ENCODE measurements at regions not wholly inside any gene's neighbourhood (a gene's known extent, or its start where the extent isn't known, plus 50 kb on each side); places are given as distances from the start of the nearest gene placed in this dataset.
"Not testable (repeated sequence)": the region's sequence is repeated elsewhere in the genome, so short reads cannot be mapped to it uniquely, and the experiment has no call there.

DNA sequence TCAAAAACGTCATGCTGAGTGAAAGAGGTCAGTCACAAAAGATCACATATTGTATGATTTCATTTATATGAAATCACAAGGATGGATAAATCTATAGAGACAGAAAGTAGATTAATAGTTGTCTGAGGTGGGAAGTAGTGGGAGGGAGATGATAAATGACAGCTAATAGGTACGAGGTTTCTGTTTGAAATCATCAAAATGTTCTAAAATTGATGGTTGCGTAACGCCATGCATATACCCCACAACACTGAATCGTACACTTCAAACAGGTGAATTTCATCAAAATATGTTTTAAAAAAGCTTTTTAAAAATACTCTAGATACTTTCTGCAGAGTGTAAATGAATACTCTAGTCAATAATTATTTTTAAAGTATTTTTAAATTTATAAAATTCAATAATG, 303.0 kb upstream of the STAC start:
- no peak for DNase-seq (ENCODE audit: low read depth)

DNA sequence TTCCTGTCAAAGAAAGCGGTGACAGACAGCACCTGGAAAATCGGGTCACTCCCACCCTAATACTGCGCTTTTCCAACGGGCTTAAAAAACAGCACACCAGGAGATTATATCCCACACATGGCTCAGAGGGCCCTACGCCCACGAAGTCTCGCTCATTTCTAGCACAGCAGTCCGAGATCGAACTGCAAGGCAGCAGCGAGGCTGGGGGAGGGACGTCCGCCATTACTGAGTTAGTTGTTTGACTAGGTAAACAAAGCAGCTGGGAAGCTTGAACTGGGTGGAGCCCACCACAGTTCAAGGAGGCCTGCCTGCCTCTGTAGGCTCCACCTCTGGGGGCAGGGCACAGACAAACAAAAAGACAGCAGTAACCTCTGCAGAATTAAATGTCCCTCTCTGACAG, 297.3 kb upstream of the STAC start:
- DNase-seq (ENCODE audit: low read depth): not testable (repeated sequence)

DNA sequence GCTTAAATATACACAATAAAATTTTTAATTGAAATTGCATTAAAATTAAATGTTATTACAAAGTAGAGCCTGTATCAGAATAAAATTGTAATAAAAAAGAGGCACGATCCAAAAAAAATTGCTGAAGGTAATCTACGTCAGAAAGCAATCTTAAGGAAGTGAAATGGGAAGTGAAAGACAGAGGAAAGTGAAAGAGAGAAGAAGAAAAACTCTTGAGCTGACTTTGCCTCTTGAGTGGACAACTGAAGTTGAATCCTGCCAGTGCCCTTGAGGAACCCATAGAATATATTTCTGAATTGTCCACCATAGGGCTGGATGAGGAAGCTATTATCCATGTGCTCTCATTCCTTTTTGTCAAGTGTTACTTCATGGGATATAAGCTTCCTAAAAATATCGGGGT, 285.1 kb upstream of the STAC start:
- no peak for DNase-seq (ENCODE audit: low read depth)

DNA sequence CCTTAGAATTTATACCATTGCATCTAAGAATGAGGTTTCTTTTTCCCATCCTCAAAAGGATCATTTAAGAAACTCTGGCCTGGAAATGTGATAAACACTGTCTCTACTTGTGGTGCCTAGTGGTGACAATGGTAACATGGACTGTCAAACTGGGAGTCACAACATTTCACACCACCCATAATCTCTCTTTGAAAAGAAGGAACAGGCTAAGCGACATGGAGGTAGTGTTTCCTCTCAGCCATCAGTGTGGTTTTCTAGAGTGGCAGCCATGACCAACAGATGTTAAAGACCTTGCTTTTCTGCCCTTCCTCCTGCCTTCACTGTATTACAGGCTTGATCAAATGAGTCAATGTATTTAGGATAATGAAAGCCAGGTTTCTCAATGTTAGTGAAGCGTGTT, 283.1 kb upstream of the STAC start:
- DNase-seq (ENCODE audit: low read depth): no peak

DNA sequence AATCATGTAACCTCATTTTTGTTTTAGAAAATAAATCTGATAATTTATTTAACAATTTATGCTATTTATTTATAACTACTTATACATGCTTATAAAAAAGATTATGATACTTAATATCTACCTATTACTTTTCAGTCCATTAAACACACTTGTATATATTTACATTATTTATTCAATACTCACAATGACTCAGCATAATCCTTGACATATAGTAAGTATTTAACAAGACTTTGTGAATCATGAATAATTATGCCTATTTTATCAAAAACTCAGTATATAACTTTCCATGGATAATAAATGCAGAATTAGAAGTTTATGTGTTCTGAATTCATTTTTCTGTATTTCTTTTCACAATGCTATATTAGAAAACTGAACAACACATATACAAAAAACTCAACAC, 266.0 kb upstream of the STAC start:
- no peak for DNase-seq (ENCODE audit: low read depth)

DNA sequence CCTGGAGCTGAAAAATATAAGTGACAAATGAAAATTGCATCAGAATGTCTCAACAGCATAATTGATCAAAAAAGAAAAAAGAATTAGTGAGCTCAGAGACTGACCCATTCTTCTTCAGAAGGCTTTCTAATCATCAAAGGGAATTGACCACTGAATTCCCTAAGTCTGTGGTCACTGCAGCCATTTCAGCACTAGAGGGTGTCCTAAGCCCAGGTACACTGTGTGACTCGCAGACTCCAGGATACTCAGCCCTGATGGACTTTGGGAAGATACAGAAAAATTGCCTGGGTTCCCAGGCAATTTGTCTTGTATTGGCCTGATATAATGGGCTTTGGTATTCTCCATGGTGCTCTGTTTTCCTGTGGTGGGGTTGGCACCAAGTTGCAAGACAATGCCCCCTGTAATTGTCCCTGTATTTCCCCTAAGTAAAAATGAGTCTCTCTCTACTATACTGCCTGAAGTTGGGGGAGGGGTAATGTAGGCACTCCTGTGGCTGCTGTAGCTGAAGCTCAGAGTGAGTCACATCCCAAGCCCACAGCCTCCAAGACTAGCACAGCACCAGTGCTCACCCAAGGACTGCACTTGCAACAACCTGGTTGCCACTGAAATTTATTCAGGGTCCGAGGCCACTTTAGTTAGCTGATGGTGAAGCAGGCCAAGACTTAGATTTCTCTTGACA, 256.0 kb upstream of the STAC start:
- DNase-seq (ENCODE audit: low read depth): no peak

DNA sequence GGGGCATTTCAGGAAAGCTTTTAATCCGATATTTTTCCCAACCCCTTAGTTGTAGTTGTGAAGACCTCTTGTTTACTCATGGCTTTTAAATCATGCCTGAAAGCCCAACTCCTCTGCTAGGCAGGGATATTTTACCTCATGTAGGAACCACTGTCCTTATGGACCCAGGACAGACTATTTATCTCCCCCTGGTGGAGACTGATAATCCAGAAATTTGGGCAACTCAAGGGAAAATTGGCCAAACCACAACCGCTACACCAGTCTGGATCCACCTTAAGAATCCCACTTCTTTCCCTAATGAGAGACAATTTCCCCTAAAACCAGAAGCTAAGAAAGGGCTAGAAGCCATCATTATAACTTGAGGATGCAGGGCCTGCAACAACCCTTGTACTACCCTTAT, 248.1 kb upstream of the STAC start:
- DNase-seq (ENCODE audit: low read depth): no peak

DNA sequence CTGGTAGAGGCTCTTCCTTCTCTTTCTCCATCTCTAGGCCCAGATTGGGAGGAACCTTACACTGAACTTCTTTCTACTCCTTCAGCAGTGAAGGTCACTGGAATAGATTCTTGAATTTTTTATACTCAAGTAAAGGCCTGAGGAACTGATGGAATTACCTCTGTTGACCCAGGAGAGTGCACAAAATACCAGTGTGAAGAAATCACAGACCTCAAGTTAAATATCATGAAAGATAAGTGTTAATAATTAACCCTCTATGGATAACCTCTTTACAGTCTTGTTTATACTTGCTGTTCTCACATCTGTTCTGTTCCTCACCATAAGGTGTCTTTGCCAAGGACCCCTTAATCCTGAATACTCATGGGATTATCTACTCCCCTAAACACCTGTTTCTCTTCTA, 244.4 kb upstream of the STAC start:
- DNase-seq (ENCODE audit: low read depth): no peak

DNA sequence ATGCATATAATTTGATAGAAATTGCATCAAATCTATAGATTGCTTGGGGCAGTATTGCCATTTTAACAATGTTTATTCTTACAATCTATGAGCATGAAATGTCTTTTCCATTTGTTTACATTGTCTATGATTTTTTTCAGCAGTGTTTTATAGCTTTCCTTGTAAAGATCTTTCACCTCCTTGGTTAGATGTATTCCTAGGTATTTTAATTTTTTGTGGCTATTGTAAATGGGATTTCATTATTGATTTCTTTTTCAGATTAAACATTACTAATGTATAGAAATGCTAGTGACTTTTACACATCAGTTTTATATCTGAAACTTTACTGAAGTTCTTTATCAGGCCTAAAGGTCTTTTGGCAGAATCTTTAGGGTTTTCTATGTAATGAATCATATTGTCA, 237.6 kb upstream of the STAC start:
- no peak for DNase-seq (ENCODE audit: low read depth)

DNA sequence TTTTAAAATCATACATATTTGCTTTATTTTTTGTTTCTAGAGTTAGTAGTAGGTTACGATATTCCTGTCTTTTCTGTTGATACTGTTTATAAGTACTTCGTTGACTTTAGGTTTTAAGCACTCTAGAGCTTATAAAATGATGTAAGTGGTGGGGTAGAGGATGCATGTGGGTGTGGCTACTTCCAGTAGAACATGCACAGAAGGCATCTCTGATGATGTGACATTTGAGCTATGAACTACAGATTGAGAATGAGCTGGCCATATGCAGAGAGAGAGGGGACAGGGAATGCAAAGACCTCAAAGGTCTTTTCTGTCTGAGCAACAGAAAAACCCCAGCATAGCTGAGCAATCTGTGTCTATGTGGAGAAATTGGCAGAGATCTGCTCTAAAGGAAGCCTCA, 233.9 kb upstream of the STAC start:
- no peak for DNase-seq (ENCODE audit: low read depth)

DNA sequence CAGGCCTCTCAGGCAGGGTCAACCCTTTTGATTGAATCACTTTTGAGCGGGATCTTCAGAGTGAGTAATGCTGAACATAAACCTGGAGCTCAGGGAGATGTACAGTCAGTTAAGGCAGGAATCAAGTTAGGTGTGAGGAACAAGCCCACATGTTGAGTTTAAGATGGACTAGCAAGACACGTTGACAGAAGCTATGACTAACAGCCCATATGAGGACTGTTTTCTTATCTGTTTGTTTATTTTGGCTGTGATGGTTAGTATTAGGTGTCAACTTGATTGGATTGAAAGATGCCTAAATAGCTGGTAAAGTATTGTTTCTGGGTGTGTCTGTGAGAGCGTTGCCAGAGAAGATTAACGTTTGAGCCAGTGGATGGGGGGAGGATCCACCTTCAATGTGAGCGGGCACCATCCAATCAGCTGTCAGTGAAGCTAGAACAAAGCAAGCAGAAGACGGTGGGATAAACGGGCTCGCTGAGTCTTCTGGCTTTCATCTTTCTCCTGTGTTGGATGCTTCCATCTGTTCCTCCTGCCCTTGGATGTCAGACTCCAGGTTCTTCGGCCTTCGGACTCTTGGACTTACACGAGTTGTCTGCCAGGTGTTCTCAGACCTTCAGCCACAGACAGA, 232.3 kb upstream of the STAC start:
- DNase-seq (ENCODE audit: low read depth): no peak

DNA sequence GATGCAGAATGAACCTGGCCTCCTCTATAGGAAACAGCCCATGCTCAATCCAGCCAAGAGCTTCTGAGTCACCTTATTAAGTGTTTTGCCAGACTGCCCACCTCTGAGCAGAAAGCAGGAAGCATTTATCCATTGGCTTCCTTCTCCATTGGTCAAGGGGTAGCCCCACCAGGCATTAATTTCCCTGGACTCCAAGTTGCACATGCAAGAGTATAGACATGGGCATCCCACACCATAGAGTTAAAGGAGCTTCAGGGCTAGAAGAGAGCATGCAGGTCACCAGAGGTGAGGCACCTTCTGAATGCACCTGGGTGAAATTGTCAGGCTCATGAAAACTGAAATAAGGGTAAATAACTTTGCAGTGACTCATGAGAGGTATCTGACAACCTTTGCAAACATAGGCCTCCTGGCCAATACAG, 230.8 kb upstream of the STAC start:
- no peak for DNase-seq (ENCODE audit: low read depth)

DNA sequence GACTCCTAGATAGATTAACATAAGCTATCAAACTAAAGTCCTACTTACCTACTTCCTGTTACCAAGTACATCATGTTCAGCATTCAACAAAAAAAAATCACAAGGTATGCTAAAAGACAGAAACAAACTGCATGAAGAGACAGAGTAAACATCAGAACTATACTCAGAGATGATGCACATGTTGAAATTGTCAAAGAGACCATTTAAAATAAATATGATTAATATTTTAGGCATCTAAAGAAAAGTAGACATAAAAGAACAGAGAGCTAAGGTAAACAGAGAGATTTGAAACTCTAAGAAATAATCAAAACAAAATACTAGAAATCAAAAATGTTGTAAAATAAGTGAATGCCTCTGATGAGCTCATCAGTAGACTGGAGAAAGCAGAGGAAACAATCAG, 224.8 kb upstream of the STAC start:
- no peak for DNase-seq (ENCODE audit: low read depth)

DNA sequence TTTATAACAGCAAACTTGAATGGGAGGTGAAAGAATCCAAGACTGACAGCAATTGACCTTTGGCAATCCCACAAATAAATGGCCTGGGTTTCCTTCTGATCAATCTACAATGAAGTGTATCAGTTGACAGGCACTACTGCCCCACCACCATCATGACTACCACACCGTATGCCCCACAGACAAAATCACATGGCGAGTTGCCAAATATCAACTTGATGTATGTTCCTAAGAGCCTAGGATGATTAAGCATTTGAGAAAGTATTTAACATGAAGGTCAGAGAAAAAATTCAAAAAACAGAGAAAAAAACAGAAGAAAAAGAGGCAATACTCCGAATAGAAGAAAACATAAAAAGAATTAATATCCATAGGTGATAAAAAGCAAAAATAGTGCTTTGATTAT, 215.9 kb upstream of the STAC start:
- no peak for DNase-seq (ENCODE audit: low read depth)

DNA sequence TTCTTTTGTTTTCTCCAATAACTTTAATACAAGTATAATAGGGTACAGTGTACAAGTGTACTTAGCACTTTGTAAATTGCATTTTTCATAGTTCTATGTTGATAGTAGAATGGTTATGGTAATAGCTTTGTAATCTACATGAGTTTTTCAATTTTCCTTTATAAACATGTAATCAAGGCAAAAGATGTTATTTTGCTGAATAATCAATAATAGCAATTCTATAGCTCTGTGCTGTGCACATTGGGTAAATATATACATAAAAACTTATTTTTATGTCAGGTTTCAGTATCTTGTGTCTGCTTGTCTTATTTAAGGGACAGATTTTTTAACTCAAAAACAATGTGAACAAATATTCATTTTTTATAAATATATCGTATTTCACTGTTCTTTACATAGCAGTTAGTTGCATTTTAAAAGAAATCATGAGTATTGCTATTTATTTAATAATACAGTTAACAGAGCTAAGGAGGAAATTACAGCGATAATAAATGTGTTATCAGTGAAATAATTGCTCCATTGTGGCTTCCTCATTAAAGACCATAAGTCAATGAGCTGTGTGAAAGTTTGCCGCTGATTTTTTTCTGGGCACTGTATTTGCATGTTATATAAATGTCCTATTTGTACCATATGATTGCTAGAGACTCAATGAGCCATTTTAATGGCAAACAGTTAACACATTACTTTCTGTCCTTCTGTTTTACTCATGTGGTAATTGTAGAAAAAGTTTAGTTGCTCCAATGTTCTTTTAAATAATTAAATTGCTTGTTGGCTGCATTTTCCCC, 214.6 kb upstream of the STAC start:
- no peak for DNase-seq (ENCODE audit: low read depth)

DNA sequence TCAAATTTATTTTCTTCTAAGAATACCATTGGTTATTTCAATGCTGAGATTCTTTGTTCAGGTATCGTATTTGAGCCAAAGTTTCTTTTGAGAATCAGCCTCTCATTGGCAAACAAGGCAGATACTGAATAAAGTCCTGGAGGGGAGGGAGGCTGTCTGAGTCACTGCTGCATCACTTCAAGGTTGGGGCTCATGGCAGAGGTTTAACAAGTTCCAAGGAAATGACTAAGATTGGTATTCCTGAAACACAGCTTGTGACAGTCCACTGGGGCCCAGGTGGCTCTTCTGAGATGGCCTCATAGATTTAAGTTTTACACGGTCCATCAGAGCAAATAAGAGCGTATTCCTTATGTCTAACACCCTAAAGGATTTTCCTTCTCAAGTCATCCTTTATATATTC, 213.8 kb upstream of the STAC start:
- DNase-seq (ENCODE audit: low read depth): no peak

DNA sequence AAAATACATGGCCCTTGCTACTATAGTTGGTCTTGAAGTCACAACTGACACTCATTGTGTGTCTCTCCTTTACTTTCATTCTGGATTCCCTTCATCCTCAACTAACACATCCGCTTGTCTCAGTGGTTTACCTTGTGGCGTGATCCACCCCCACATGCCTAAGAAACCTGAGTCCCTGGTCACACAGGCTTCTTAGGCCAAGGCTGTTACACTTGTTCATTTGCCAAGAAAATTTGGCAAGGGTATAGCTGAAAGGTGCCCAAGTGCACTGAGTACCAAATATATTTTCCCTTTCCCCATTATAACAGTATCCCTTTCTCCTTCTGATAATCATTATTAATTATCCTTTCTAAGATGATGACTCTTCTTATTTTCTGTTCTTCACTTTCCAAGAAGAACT, 207.6 kb upstream of the STAC start:
- DNase-seq (ENCODE audit: low read depth): no peak

DNA sequence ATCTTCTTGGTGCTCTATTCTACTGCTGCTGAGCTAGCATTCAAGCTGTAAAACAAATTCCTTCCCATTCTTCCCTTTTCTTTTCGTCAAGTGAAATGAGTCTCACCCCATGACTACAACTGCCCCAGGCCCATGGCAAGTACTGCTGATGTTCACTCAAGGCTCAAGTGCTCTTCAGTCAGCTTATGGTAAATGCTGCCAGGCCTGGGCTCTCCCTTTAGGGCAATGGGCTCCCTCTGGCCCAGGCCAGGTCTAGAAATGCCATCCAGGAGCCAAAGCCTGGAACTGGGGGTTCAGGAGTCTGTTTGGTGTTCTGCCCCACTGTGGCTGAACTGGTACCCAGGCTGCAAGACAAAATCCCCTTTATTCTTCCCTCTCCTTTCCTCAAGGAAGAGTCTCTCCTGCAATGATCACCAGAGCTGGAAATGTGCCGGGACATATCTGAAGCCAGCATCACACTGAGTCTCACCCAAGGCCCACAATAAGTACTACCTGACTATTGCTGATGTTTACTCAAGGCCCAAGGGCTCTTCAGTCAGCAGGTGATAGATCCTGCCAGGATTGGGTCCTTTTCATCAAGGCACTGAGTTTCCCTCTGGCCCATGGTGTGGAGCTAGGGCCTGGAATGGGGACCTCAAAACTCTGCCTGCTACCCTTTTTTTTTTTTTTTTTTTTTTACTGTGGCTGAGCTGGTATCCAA, 205.0 kb upstream of the STAC start:
- DNase-seq (ENCODE audit: low read depth): no peak

DNA sequence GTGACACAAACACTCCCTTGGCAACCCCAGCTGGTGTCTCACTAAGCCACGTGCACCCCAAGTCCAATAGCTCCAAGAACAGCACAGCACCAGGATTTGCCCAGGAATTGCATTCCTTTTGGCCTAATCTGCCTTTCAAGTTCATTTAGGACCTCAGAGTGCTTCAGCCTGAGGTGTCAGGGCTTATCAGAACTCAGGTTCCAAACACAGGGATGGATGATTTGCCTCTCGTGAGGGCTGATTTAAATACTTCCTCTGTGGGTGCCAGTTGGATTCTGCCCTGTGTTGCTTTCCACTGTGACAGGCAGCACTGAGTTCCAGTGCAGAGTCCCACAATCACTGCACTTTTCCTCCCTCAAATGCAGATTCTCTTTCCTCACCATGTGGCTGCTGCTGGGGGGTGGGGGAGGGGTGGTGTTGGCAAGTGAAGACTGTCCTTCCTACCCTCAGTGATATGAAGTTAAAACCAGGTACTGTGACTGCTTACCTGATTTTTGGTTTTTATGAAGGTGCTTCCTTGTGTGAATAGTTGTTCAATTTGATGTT, 204.3 kb upstream of the STAC start:
- DNase-seq (ENCODE audit: low read depth): no peak

DNA sequence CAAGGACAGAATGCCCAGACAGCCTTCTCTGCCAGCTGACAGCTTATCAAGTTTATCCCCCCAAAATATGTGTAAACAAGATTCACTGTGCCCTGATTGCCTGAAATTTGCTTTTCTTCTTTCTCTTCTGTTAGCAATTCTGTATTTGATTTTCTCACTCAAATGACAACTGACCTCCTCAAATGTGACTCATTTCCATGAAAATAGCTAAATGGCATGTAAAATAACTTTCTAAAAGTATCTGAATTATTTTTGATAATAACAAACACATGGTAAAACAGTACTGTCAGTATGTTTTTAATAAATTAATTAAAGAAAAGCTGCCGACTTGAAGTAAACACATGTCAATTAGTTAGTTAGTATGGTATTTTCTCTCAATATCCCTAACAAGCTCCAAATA, 202.3 kb upstream of the STAC start:
- no peak for DNase-seq (ENCODE audit: low read depth)

DNA sequence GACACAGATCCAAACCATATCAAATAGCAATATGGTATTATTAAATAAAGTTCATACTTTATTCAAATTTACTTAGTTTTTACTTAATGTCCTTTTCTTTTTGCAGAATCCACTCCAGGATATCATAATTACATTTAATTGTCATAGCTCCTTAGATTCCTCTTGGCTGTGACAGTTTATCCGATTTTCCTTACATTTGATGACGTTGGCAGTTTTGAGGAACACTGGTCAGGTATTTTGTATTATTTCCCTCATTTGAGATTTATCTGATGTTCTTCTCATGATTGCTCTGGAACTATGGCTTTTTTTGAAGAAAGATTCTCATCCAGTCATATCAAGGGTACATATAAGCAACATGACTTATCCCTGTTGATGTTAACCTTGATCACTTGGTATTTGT, 198.3 kb upstream of the STAC start:
- DNase-seq (ENCODE audit: low read depth): no peak

DNA sequence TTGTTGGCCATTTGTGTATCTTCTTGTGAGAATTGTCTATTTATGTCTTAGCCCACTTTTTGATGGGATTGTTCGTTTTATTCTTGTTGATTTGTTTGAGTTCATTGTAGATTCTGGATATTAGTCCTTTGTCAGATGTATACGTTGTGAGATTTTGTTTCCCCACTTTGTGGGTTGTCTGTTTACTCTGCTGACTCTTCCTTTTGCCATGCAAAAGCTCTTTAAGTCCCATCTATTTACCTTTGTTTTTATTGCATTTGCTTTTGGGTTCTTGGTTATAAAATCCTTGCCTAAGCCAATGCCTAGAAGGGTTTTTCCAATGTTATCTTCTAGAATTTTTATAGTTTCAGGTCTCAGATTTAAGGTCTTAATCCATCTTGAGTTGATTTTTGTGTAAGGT, 193.1 kb upstream of the STAC start:
- DNase-seq (ENCODE audit: low read depth): not testable (repeated sequence)

DNA sequence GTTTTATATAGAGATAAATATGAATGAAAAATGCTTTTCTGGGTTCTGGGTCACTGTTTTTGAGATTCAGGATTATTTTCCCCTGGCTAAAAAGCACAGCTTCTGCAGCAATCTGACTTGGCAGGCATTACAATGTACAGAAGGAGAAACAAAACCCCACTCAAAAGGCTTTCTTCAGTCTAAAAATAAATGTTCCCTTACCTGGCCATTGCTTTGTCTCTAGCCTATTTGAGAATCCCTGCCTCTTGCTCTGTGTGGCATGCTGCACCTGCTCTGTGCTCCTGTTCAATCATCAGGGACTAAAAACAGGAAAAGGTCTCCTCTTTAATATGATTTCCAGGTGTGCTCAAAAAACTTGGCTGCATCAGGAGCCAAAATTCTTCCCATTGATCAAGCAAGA, 187.4 kb upstream of the STAC start:
- DNase-seq (ENCODE audit: low read depth): no peak
